HCT116 (cell line): ENCODE measurements at regions not wholly inside any gene's neighbourhood (a gene's known extent, or its start where the extent isn't known, plus 50 kb on each side); places are given as distances from the start of the nearest gene placed in this dataset.

Experiments
- ATAC-seq: fragments of 200-7000 bp; cut with Tn5 transposase; 2 replicates; pipeline ENCODE4 v1.9.1; 2020; ENCODE audit warnings: mild to moderate bottlenecking, moderate library complexity
- BruUV-seq: library from RNA; stranded (reverse); fragments of 400-500 nt; replicated peaks from 2 replicates; lab custom pipeline; 2021; lab: Mats Ljungman, UMichigan
- CTCF ChIA-PET: fragments of 300-600 bp; sonication (Branson Sonifier 250); formaldehyde crosslinking; loops from one replicate; lab custom pipeline; 2021; ENCODE audit warnings: antibody characterized with exemption; lab: Charles Lee
- POLR2A ChIA-PET: fragments of 300-600, 350-600 bp; sonication (Branson Sonifier 250); formaldehyde crosslinking; loops from one replicate; lab custom pipeline; 2021; ENCODE audit warnings: antibody characterized with exemption; lab: Charles Lee
- RAD21 ChIA-PET, 2 experiments: fragments of 300-600 bp; sonication (Branson Sonifier 250); formaldehyde crosslinking; loops; one replicate each; lab custom pipeline; 2023; ENCODE audit warnings: low total read pairs in 2 of 2; ENCODE audit not compliant: uncharacterized antibody in 2 of 2, unreplicated experiment in 2 of 2, low non-redundant PET in 1 of 2; lab: Charles Lee
- DNase-seq: peaks from one replicate; pipeline ENCODE4 v3.0.0-alpha.2; 2010; ENCODE audit warnings: low read depth, low spot score
- H2AFZ ChIP-seq: fragments of 200-600 bp; shearing (Covaris generic), sonication (generic); 2 replicates; pipeline ENCODE4 v1.6.1; 2017; ENCODE audit warnings: low read depth, mixed run types, mixed read lengths, antibody characterized with exemption, low read length; ENCODE audit not compliant: poor library complexity, severe bottlenecking
- H3K27ac ChIP-seq: 2 replicates; pipeline ENCODE4 v1.5.1; 2012; ENCODE audit warnings: low read depth, low read length
- H3K27me3 ChIP-seq: fragments of 200-600 bp; sonication (generic); 2 replicates; pipeline ENCODE4 v1.6.1; 2016; ENCODE audit warnings: mixed run types, low read length, mixed read lengths; ENCODE audit not compliant: insufficient read depth
- H3K36me3 ChIP-seq, 2 experiments: fragments of 200-500 bp in 1 of 2; fragments of 200-600 bp in 1 of 2; sonication (Bioruptor generic) in 1 of 2; sonication (generic) in 1 of 2; 2 replicates each; pipeline versions ENCODE4 v1.5.1 to v1.6.1; 2014 to 2016; ENCODE audit warnings: low read length in 2 of 2, inconsistent platforms in 1 of 2, mixed read lengths in 1 of 2, mixed run types in 1 of 2; ENCODE audit not compliant: insufficient read depth in 2 of 2, control insufficient read depth in 1 of 2
- H3K4me1 ChIP-seq, 2 experiments: fragments of 200-600 bp in 1 of 2; sonication (generic) in 1 of 2; 2 replicates each; pipeline versions ENCODE4 v1.5.1 to v1.6.1; 2012 to 2017; ENCODE audit warnings: low read length in 2 of 2, inconsistent platforms in 1 of 2, mild to moderate bottlenecking in 1 of 2, mixed read lengths in 1 of 2, mixed run types in 1 of 2, moderate library complexity in 1 of 2; ENCODE audit not compliant: insufficient read depth in 2 of 2, control insufficient read depth in 1 of 2
- H3K4me2 ChIP-seq: fragments of 200-600 bp; sonication (generic); 2 replicates; pipeline ENCODE4 v1.6.1; 2017; ENCODE audit warnings: mixed run types, low read length, mixed read lengths
- H3K4me3 ChIP-seq, 2 experiments: fragments of 200-600 bp in 1 of 2; sonication (generic) in 1 of 2; replicated peaks in 1 of 2; 2 replicates each; pipeline ENCODE4 v1.5.1; 2011 to 2016; ENCODE audit warnings: low read length in 2 of 2, control low read depth in 1 of 2, low read depth in 1 of 2, mild to moderate bottlenecking in 1 of 2, mixed read lengths in 1 of 2, mixed run types in 1 of 2
- H3K79me2 ChIP-seq: fragments of 200-600 bp; sonication (generic); 2 replicates; pipeline ENCODE4 v1.6.1; 2017; ENCODE audit warnings: mild to moderate bottlenecking, mixed run types, low read length, moderate library complexity, mixed read lengths; ENCODE audit not compliant: insufficient read depth
- H3K9ac ChIP-seq: fragments of 200-600 bp; sonication (generic); 2 replicates; pipeline ENCODE4 v1.6.1; 2016; ENCODE audit warnings: low read length, mixed read lengths
- H3K9me2 ChIP-seq: fragments of 200-600 bp; sonication (generic), shearing (Covaris generic); 2 replicates; pipeline ENCODE4 v1.6.1; 2017; ENCODE audit warnings: mixed run types, mild to moderate bottlenecking, moderate library complexity; ENCODE audit not compliant: insufficient read depth
- H3K9me3 ChIP-seq, 2 experiments: fragments of 200-500 bp in 1 of 2; fragments of 200-600 bp in 1 of 2; sonication (Bioruptor generic) in 1 of 2; sonication (generic) in 1 of 2; 2 replicates each; pipeline ENCODE4 v1.6.1; 2014 to 2017; ENCODE audit warnings: low read length in 2 of 2, mixed read lengths in 2 of 2, inconsistent platforms in 1 of 2, low read depth in 1 of 2, mild to moderate bottlenecking in 1 of 2, mixed run types in 1 of 2, moderate library complexity in 1 of 2; ENCODE audit not compliant: control insufficient read depth in 1 of 2, insufficient read depth in 1 of 2
- H4K20me1 ChIP-seq: fragments of 200-600 bp; sonication (generic), shearing (Covaris generic); 2 replicates; pipeline ENCODE4 v1.6.1; 2017; ENCODE audit warnings: mixed run types, mild to moderate bottlenecking, moderate library complexity; ENCODE audit not compliant: insufficient read depth
- CEBPB ChIP-seq: IDR thresholded peaks from 2 replicates; pipeline ENCODE4 v1.6.1; 2012; ENCODE audit warnings: low read depth
- CTCF ChIP-seq, 3 experiments: fragments of 200-600 bp in 1 of 3; sonication (generic) in 1 of 3; IDR thresholded peaks in 2 of 3; conservative IDR thresholded peaks in 1 of 3; 2 replicates each; pipeline ENCODE4 v1.5.1; 2012 to 2017; ENCODE audit warnings: low read depth in 2 of 3, low read length in 2 of 3, antibody characterized with exemption in 1 of 3, borderline replicate concordance in 1 of 3, control low read depth in 1 of 3, mild to moderate bottlenecking in 1 of 3, mixed read lengths in 1 of 3, mixed run types in 1 of 3, moderate library complexity in 1 of 3; ENCODE audit not compliant: insufficient read depth in 1 of 3
- EZH2 ChIP-seq: fragments of 200-600 bp; sonication (generic); IDR thresholded peaks from 2 replicates; pipeline ENCODE4 v1.6.1; 2017; ENCODE audit warnings: antibody characterized with exemption, mixed run types
- JUND ChIP-seq: IDR thresholded peaks from 2 replicates; pipeline ENCODE4 v1.6.1; 2012
- POLR2A ChIP-seq: IDR thresholded peaks from 2 replicates; pipeline ENCODE4 v1.7.0; 2011; ENCODE audit warnings: borderline replicate concordance; ENCODE audit not compliant: insufficient read depth, insufficient read length; ENCODE audit errors: extremely low read depth
- SIN3A ChIP-seq: IDR thresholded peaks from 2 replicates; pipeline ENCODE4 v1.6.1; 2012; ENCODE audit warnings: low read depth
- SP1 ChIP-seq: IDR thresholded peaks from 2 replicates; pipeline ENCODE4 v1.6.1; 2012; ENCODE audit warnings: low read depth
- ZBTB33 ChIP-seq: IDR thresholded peaks from 2 replicates; pipeline ENCODE4 v1.6.1; 2011; ENCODE audit warnings: mild to moderate bottlenecking, low read length, moderate library complexity; ENCODE audit not compliant: insufficient replicate concordance; ENCODE audit errors: extremely low read depth
- ZNF274 ChIP-seq: fragments of 200-500 bp; sonication (Bioruptor generic); IDR thresholded peaks from 2 replicates; pipeline ENCODE4 v1.6.1; 2014; ENCODE audit warnings: mild to moderate bottlenecking, low read depth, low read length, inconsistent platforms
- intact Hi-C: fragments of 100-400 bp; cut with micrococcal nuclease; formaldehyde crosslinking; loops from 2 replicates; pipeline ENCODE4 v1.10.0; 2022
- TF ChIP-seq, protein P1 (sequence below): IDR thresholded peaks from 2 replicates; pipeline ENCODE4 v1.6.1; 2012; ENCODE audit warnings: low read depth

DNA sequence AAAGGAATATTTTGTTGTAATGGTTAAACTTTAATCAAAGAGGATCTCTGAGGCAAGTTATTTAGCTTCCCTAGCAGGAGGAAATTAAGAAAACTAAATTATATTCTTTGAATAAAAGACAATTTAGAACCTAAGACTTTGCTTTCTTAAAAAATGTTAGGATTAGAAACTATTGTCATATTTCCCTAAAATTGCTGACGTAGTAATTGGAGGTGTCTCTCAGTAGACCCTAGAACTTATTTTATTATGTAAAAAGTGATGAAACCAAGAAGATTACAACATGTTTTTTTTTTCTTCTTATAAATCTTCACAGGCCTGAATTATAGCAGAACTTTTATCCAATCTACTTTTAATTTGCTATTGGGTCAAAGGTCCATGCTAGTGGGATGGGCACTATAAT is 363.3 kb upstream of the THRB start (continued):
- TF ChIP-seq ZBTB33 (no peak), SP1 (no peak)
- TF ChIP-seq, protein P1, sequence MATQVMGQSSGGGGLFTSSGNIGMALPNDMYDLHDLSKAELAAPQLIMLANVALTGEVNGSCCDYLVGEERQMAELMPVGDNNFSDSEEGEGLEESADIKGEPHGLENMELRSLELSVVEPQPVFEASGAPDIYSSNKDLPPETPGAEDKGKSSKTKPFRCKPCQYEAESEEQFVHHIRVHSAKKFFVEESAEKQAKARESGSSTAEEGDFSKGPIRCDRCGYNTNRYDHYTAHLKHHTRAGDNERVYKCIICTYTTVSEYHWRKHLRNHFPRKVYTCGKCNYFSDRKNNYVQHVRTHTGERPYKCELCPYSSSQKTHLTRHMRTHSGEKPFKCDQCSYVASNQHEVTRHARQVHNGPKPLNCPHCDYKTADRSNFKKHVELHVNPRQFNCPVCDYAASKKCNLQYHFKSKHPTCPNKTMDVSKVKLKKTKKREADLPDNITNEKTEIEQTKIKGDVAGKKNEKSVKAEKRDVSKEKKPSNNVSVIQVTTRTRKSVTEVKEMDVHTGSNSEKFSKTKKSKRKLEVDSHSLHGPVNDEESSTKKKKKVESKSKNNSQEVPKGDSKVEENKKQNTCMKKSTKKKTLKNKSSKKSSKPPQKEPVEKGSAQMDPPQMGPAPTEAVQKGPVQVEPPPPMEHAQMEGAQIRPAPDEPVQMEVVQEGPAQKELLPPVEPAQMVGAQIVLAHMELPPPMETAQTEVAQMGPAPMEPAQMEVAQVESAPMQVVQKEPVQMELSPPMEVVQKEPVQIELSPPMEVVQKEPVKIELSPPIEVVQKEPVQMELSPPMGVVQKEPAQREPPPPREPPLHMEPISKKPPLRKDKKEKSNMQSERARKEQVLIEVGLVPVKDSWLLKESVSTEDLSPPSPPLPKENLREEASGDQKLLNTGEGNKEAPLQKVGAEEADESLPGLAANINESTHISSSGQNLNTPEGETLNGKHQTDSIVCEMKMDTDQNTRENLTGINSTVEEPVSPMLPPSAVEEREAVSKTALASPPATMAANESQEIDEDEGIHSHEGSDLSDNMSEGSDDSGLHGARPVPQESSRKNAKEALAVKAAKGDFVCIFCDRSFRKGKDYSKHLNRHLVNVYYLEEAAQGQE = no peak

DNA sequence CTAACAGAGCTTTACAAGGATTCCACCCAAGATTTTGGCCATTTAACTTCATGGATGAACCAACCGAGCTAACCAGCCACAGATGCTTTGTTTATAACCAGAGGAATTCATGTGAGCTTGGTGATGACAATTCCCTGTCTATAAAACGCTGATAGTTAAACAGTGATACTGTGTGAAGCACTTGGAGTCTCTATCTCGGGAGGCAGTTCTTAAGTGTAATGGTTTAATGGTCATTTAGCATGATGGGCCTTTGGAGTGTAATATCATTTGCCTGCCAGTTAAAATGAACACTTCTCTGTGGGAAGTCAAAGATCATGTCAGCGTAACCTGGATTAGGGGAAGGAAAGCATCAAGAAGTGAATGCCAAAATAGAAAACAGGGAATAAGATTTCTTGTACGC is 368.6 kb upstream of the THRB start:
- Histone ChIP-seq H3K9ac (no peak overlapping the region), H3K79me2 (no peaks in the 10 kb centered on the region), H4K20me1 (no peaks in the 10 kb centered on the region), H3K4me2 (no peak overlapping the region), H3K9me2 (no peaks in the 10 kb centered on the region), H3K27ac (no peak overlapping the region), H3K4me3 (no peak overlapping the region), H3K27me3 (peaks cover 3% of the 10 kb centered on the region; the same call in 1 of the 2 replicates), H2AFZ (no peak overlapping the region), H3K36me3 (no peaks in the 10 kb centered on the region), H3K9me3 (no peaks in the 10 kb centered on the region), H3K4me1 (no peaks in the 10 kb centered on the region)
- intact Hi-C loops = no loop called here
- no TSS peak for BruUV-seq
- ChIA-PET POLR2A (no interaction called here), CTCF (no interaction called here), RAD21 (no interaction called here)
- DNase-seq (no peak), ATAC-seq (no peak)
- TF ChIP-seq ZNF274 (no peak), JUND (no peak), POLR2A (no peak), CTCF (IDR thresholded peaks at IDR 0.05 in 2 of 3, conservative IDR thresholded peaks at IDR 0.05 in 1 of 3; ENCODE audit: borderline replicate concordance in 1 of 3, insufficient read depth in 1 of 3, low read depth in 2 of 3, low read length in 2 of 3) (no peak), CEBPB (no peak), SP1 (no peak), EZH2 (no peak), SIN3A (no peak), ZBTB33 (no peak)
- TF ChIP-seq, protein P1 = no peak
